ENCODE measurements at regions not wholly inside any gene's neighbourhood (a gene's known extent, or its start where the extent isn't known, plus 50 kb on each side); places are given as distances from the start of the nearest gene placed in this dataset.

DNA sequence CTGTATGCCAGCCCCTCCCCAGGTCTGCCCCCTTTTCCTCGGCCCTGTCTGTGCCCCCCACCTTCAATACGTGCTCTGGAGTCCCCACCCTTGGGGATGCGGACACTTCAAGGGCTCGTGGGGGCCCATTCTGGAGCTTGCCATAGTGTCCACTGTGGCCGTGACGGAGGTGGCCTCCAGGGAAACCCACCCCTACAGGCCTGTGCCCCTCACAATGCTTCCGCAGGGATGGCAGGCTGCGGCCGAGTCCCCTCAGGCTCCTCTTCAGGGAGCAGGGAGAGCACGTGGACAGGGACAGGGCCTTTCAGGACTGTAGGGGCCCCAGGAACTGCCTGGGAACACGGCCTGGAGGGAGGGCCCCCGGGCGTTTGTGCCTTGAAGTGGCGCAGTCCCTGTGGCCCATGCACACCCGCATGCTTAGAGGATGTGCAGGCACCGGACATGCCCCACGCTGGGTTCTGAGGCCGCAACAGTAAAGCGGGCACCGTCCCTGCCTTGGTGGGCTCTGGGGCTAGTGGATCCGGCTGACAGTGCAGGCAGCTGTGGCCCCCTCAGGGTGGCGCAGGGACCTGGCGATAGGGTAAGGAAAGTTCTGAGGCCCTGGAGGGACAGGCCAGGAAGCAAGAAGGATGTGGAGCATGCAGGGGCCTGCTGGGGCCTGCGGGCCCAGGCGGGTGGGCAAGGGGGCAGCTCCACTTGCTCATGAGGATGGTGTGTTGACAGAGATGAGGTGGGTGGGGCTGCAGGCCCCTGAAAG lies 209.0 kb upstream of the RTL1 start:
- no peak overlapping the region for H3K4me3 Mint-ChIP-seq
- no peaks in the 10 kb centered on the region for H3K36me3 Mint-ChIP-seq
- H3K27ac Mint-ChIP-seq: no peak overlapping the region
- H3K27me3 Mint-ChIP-seq: peaks cover 2% of the 10 kb centered on the region
- no peaks in the 10 kb centered on the region for H3K9me3 Mint-ChIP-seq (ENCODE audit: low read depth)
- H3K4me1 Mint-ChIP-seq (ENCODE audit: low read depth): no peaks in the 10 kb centered on the region

DNA sequence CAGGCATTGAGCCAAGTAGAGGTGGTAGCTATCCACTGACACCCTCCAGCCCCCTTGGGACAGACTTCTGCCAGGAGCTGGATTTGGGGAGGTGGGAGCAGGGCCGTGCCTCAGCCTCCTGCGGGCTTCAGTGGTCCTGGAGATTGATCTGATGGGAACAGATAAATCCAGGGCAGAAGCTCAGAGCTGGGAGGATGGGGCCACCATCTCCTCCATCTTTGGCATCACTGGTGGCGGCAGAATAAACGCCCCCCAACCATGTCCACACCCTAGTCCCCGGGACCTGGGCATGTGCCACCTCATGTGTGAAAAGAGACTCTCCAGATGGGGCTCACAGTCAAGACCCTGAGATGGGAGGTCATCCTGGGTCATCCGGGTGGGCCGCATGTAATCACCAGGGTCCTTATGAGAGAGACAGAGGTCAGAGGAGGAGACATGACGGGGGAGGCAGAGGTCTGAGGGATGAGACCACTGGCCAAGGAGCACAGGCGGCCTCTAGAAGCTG lies 209.6 kb upstream of the RTL1 start:
- no peak overlapping the region for H3K4me3 Mint-ChIP-seq
- peaks cover 2% of the 10 kb centered on the region for H3K27me3 Mint-ChIP-seq
- no peak overlapping the region for H3K27ac Mint-ChIP-seq
- no peaks in the 10 kb centered on the region for H3K9me3 Mint-ChIP-seq (ENCODE audit: low read depth)
- H3K4me1 Mint-ChIP-seq (ENCODE audit: low read depth): no peaks in the 10 kb centered on the region
- H3K36me3 Mint-ChIP-seq: no peaks in the 10 kb centered on the region

DNA sequence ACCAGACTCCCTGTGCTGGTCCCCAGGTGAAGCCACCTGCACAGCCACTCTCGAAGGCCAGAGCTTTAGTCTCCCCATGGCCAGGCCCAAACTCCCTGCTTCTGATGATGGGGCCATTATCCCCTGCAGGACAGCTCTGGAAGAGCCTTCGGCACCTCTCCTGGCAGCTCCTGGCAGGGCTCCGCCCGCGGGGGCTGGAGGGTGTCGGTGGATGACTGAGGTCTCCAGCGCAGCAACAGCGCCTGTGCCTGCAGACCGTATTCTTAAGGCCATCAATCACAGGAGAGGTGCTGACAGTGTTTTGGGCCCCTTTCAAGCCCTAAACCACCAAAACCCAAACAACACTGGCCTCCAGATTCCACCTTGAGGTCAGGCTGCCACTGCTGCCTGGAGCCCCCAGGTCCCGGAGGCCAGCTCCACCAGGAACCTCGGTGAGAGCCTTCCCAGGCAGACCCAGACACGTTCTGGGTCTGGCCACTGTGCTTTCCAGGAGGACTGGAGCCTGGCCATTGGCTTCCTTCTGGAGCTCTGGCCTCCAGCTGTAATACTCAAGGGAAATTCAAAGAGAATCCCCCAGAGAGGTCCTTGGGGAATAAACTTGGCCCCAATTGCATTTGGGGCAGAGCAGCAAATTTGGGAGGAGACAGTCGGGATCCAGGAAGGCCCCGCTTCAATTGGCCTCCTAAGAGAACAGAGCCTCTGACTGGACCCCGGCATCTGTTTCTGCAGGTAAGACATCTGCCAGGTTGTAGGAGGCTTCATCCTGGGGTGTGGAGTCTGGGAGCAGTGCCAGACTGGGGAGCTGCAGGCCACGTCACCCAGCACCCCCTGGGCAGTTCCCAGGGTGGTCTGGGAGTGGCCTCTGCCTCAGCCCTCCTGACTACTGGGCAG lies 210.6 kb upstream of the RTL1 start:
- no peaks in the 10 kb centered on the region for H3K9me3 Mint-ChIP-seq (ENCODE audit: low read depth)
- no peak overlapping the region for H3K4me3 Mint-ChIP-seq
- H3K36me3 Mint-ChIP-seq: no peaks in the 10 kb centered on the region
- peaks cover 2% of the 10 kb centered on the region for H3K27me3 Mint-ChIP-seq
- no peak overlapping the region for H3K27ac Mint-ChIP-seq
- H3K4me1 Mint-ChIP-seq (ENCODE audit: low read depth): peaks cover under 1% of the 10 kb centered on the region

DNA sequence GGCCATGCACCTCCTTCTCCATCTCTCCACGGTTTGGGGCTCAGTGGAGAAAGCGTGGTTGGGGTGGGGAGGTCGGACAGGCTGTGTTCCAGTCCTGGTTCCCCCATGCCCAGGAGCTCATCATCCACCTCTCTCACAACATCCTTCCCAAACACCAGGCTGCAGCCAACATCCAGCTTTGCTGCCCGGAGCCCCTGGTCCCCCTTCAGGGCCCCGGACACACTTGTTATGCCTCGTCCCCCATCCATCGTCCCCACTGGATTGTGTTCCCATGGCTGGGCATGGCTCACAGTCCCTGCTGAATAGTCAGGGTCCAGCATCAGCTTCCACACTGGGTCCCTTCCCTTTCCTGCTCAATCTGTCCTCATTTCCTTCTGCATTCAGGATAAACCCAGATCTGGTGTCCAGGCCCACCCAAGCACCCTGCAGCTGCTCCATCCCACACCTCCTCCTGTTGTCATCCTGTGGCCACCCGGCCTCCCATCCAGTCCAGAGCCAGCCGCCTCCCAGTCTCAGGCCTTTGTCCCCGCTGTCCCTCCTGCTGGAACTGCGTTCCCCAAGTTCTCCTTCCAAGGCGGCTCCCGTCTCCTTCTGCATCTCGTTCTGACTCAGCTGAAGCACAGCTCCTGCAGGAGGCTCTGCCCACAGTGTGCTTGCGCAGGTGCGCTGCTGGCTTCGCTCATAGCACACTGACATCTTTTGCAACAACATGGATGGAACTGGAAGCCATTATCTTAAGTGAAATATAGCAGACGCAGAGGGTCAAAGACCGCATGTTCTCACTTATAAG lies 211.4 kb upstream of the RTL1 start:
- Mint-ChIP-seq H3K36me3 (no peaks in the 10 kb centered on the region), H3K9me3 (ENCODE audit: low read depth) (no peaks in the 10 kb centered on the region), H3K27ac (no peak overlapping the region), H3K4me3 (no peak overlapping the region), H3K4me1 (ENCODE audit: low read depth) (peaks cover 5% of the 10 kb centered on the region), H3K27me3 (peaks cover 2% of the 10 kb centered on the region)

DNA sequence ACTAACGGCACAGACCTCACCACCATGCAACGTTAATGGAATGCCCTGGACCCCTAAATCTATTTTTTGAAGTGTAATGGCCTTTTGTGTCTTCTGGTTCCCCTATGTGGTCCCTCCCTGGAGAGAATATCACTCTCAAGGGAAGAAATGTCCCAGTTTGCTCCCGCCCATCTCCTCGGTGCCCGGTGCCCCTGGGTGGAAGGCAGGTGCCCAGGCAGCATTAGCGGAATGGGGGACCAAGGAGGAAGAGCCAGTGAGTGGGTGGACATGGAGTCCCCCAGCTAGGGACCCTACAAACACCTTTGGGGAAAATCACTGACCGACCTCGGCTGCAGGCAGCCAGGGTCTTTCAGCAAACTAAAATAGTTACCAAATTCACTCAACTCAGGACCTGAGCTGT lies 212.1 kb upstream of the RTL1 start:
- Mint-ChIP-seq H3K36me3 (no peaks in the 10 kb centered on the region), H3K27me3 (peaks cover 2% of the 10 kb centered on the region), H3K4me1 (ENCODE audit: low read depth) (peaks cover 12% of the 10 kb centered on the region), H3K4me3 (no peak overlapping the region), H3K9me3 (ENCODE audit: low read depth) (no peaks in the 10 kb centered on the region), H3K27ac (no peak overlapping the region)

DNA sequence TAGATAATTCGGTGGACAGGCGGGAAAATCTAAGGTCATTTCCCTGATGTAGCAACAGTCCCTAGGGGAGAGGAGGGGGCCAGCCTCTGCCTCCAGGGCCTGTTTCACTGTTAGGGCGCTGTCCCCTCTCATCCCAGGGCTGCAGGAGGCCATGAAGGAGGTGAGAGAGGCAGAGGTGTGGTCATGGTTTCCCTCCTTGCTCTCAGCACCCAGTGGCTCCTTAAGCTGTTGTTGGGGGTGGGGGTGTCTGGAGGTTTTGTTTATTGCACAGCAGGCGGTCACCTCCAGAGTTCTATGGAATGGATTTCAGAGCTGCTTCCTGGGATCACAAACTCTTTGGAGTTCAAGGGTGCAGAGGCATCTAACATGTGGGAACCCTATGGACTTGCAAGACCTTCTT lies 212.5 kb upstream of the RTL1 start:
- Mint-ChIP-seq H3K27ac (no peak overlapping the region), H3K36me3 (no peaks in the 10 kb centered on the region), H3K9me3 (ENCODE audit: low read depth) (no peaks in the 10 kb centered on the region), H3K4me3 (no peak overlapping the region), H3K27me3 (peaks cover 2% of the 10 kb centered on the region), H3K4me1 (ENCODE audit: low read depth) (peaks cover 16% of the 10 kb centered on the region)

DNA sequence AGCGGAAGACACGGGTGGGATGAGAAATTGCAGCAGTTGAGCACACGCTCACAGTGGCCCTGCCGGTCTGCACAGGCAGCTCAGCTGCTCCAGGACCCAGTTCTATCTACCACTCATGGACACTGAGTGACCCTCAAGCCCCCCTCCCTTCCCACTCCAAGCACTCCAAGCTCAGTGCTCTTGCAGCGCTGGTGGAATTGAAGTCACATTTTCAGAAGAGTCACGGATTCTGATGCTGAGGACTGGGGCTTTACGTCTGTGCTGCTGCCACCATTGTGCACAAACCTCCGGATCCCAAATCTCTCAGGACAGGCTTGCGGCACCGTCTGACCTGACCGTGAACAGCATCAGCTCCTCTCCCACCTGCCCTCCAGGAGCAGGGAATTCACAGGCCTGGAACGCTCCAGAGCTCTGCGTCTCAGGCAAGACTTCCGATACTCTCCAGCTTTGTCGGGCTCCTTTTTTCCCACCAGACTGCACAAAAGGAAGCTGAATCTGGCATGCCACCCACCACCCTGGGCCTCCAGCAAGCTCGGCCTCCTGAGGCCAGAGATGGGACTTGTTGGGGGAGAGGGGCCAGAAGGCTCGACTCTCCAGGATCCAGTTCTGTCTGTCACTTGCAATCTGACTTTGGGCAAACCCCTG lies 213.1 kb upstream of the RTL1 start:
- Mint-ChIP-seq H3K36me3 (no peaks in the 10 kb centered on the region), H3K9me3 (ENCODE audit: low read depth) (no peaks in the 10 kb centered on the region), H3K27ac (no peak overlapping the region), H3K4me1 (ENCODE audit: low read depth) (peaks cover 18% of the 10 kb centered on the region), H3K27me3 (peaks cover 2% of the 10 kb centered on the region), H3K4me3 (no peak overlapping the region)

DNA sequence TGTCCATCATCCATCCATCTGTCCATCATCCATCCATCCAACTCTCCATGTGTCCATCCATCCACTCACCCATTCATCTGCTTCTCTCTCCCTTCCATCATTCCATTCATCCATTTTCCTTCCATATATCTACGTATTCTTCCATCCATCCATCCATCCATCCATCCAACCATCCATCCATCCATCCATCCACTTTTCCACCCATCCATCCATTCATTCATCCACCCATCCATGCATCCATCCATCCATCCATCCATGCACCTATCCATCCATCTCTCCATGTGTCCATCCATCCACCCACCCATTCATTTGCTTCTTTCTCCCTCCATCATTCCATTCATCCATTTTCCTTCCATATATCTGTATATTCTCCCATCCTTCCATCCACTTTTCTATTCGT lies 214.0 kb upstream of the RTL1 start:
- Mint-ChIP-seq H3K36me3 (no peaks in the 10 kb centered on the region), H3K27me3 (peaks cover 2% of the 10 kb centered on the region), H3K9me3 (ENCODE audit: low read depth) (no peaks in the 10 kb centered on the region), H3K4me3 (no peak overlapping the region), H3K4me1 (ENCODE audit: low read depth) (peaks cover 18% of the 10 kb centered on the region), H3K27ac (no peak overlapping the region)

DNA sequence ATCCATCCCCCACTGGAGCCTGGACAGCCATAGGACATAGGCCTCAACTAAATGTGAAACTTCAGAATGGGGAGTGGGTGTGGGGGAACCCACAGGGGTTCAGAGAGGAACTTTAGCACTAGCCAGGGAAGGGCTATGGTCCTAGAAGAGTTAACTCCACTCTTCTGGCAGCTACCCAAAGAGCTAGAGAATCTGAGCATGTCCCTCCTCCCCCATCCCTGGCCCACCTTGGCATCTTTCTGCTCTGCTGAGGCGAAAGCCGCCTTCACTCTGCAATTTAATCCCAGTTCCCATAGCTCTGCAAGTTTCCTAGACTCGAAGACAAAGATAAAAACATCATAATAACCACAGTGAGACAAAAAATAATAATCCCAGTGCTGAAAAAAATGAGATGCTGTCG lies 214.7 kb upstream of the RTL1 start:
- H3K4me3 Mint-ChIP-seq: no peak overlapping the region
- peaks cover 2% of the 10 kb centered on the region for H3K27me3 Mint-ChIP-seq
- no peaks in the 10 kb centered on the region for H3K9me3 Mint-ChIP-seq (ENCODE audit: low read depth)
- H3K4me1 Mint-ChIP-seq (ENCODE audit: low read depth): peaks cover 18% of the 10 kb centered on the region
- H3K27ac Mint-ChIP-seq: no peak overlapping the region
- H3K36me3 Mint-ChIP-seq: no peaks in the 10 kb centered on the region

DNA sequence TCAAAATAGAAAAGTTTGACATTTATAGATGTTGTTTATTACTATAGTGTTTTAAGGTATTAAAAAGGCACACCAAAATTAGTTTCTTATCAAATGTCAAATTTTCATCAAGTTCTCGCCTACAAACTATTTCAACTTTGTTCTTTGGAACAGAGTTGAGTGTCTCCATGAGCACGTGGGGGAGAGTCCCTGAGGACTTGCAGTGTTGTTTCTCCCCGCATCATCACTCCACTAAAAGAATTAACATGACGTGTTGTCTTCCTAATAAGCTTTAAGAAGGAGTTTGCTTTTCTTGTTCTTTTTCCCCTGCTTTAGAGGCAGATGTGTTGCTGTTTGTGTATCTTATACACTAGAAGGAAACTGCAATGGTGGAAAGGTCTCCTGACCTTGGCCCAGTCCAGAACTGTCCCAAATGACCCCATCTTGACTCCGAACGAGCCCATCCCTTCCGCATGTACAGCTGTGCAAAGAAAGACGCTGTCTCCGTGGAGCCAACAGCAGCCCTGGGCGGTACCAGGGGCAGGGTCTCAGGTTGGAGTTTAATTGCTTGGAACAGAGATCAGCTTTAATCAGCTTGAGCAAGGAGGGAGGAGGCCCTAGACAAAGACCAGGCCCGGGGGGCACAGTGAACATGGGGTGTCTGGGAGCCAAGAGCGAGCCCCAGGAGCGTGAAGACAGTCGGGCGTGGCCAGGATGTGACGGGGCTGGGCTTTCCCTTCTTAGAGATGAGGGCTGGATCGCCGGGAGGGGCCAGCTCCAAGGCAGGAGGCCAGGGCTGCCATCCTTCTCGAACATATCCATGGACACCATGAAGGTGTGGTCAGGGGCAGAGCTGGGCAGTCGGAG lies 215.4 kb upstream of the RTL1 start:
- peaks cover 18% of the 10 kb centered on the region for H3K4me1 Mint-ChIP-seq (ENCODE audit: low read depth)
- H3K36me3 Mint-ChIP-seq: no peaks in the 10 kb centered on the region
- H3K4me3 Mint-ChIP-seq: no peak overlapping the region
- H3K27me3 Mint-ChIP-seq: peaks cover 2% of the 10 kb centered on the region
- peak overlapping the region; percentile 46 for H3K27ac Mint-ChIP-seq
- no peaks in the 10 kb centered on the region for H3K9me3 Mint-ChIP-seq (ENCODE audit: low read depth)

DNA sequence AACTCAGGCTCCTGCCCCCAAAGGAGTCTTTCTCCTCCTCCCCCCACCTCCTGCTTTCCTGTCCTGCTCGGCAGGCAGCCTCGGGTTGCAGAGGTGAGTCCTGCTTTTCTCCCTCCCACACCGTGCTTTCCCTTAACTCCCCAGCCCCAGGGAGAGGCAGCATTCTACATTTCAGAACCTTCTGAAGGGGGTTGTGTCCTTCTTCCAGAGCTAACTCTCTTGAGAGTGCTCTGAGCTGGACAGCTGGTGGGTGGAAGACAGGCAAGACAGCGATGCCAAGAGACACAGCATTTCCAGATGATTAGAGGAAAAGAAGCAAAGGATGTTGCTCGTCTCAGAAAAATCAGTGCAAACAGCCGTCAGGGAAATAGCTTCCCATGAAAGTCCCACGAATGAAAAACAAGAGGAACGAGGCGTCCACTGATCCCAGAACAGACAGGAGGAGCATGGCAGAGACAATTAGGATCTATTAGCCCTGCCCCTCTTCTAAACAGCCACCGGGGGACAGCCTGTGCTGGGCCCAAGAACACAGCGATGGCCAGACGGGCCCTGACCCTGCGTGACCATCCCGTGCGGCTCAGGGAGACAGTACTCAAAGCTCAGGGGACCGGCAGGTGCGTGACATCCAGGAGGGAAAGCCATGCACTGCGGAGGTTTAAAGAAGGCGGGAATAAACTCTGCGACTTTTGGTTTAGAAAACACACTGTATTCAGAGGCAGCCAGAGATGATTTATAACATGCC lies 216.5 kb upstream of the RTL1 start:
- H3K4me1 Mint-ChIP-seq (ENCODE audit: low read depth): peaks cover 18% of the 10 kb centered on the region

DNA sequence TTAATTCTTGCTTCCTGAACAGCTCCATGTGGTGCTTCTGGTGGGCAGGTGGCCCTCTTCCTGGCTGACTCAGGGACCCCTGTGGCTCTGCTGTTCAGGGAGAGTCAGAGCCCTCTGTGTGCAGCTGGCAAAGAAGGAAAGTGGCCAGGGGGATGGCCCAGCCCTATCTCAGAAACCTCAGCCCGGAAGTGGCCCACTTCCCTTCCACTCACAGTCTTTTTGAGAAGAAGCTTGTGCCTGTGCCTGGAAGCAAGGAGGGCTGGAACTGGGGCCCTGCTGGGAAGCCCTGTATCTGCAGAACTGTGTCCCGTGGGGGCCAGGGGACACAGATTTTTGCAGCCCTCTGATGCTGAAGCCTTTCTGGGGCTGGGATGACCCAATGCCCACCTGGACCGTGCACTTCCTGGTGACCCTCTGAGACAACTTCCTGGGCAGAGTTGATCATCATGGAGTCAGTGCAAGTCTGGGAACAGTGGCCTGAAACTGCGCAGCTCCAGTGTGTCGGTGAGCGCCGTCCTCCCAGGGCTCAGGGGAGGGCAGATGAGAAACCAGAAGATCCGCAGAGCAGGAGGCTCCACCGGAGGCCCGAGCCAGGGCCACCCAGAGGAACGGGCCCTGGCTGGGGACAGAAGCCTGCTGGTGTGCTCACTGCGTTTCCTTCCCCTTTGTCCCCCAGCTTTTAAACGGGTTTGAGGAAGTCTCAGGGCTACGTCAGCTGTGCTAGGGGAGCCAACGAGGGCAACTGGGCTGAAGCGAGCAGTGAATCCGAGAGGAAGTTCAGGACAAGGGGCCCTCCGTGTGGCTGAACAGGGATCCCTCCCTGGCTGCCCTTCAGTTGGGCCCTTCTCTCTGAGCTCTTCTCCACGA lies 217.4 kb upstream of the RTL1 start:
- H3K27ac Mint-ChIP-seq: peak overlapping the region; percentile 51
- H3K4me1 Mint-ChIP-seq (ENCODE audit: low read depth): peaks cover 18% of the 10 kb centered on the region
- H3K36me3 Mint-ChIP-seq: no peaks in the 10 kb centered on the region

More for the DNA sequence above, 216.5 kb upstream of the RTL1 start:
- Mint-ChIP-seq H3K27me3 (peaks cover 2% of the 10 kb centered on the region), H3K36me3 (no peaks in the 10 kb centered on the region), H3K9me3 (ENCODE audit: low read depth) (no peaks in the 10 kb centered on the region), H3K4me3 (peak overlapping the region; percentile 9), H3K27ac (peak overlapping the region; percentile 24)

More for the DNA sequence above, 217.4 kb upstream of the RTL1 start:
- peak overlapping the region; percentile 61 for H3K4me3 Mint-ChIP-seq
- peaks cover 2% of the 10 kb centered on the region for H3K27me3 Mint-ChIP-seq
- H3K9me3 Mint-ChIP-seq (ENCODE audit: low read depth): no peaks in the 10 kb centered on the region

Measured in activated naive CD8-positive, alpha-beta T cell (primary cell).